NCI-H345 (cell line): ENCODE measurements at regions not wholly inside any gene's neighbourhood (a gene's known extent, or its start where the extent isn't known, plus 50 kb on each side); places are given as distances from the start of the nearest gene placed in this dataset.
"Not testable (repeated sequence)": the region's sequence is repeated elsewhere in the genome, so short reads cannot be mapped to it uniquely, and the experiment has no call there.

Experiments used
- DNase-seq: peaks from one replicate; lab custom pipeline; 2025; lab: John Stamatoyannopoulos, UW

DNA sequence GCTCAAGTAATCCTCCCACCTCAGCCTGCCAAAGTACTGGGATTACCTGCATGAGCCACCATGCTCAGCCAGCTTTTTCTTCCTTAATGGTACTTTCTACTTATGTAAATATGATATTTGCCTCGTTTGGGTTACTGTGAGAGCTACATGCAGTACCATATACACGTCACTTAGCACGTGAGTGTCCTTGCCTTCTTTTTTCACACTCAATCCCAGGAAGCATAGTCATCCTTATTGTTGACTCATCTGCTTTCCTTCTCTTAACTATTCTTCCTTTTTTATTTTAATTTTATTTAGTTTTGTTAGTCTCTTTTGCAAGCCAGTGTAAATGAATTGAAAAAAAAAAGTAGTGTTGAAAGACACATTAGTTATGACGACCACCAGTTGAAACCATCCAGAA is 205.9 kb downstream of the HIPK3 start:
- DNase-seq = no peak

DNA sequence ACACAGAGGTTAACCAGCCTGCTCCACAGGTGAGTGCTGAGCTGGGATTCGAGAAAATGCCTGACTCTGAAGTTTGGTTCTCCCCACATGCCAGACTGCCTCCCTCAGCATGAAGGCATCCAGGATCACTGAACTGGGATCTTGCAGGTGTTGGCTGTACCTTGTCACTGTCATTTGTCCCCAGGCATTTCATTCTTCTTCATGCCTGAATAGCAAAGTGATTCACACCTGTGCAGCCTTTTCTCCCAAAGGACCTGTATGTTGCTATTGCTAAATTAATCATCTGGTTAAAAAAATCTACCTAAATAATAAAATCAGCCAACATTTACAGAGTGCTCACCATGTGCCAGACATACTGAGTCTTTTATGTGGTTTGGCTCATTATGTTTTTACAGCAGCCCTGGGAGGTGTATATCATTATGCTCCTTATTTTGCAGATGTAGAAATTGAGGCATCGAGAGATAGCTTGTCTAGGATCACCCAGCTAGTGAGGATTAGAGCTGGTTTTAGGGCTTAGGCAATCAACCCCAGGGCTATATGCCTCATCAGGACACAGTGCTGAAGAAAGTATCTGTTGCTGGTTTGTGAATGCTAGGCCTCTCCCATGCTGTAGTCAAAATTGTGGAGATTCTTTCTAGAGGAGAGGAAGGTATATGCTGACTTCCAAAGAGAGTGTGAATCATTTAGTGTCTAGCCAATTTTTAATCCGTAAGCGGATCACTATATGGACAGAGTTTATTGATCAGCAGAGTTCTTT is 204.4 kb downstream of the HIPK3 start:
- no peak for DNase-seq

DNA sequence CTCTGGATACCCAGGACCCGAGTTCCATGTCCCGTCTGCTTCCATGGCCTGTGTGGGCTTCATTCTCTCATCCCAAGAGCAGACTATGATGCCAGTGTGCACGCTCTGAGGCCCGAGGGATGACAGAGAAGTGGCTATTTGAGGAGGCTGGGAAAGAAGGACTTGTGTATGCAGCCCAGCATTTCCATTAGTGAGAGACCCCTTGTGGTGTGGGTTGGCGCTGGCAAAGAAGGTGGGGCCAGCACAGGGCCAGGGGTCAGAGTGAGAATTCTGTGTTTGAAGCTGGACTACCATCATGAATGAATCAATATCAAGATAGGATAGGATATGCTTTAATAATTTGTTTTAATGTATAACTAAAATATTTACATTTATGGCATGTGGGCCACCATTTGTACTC is 200.8 kb downstream of the HIPK3 start:
- DNase-seq = no peak

DNA sequence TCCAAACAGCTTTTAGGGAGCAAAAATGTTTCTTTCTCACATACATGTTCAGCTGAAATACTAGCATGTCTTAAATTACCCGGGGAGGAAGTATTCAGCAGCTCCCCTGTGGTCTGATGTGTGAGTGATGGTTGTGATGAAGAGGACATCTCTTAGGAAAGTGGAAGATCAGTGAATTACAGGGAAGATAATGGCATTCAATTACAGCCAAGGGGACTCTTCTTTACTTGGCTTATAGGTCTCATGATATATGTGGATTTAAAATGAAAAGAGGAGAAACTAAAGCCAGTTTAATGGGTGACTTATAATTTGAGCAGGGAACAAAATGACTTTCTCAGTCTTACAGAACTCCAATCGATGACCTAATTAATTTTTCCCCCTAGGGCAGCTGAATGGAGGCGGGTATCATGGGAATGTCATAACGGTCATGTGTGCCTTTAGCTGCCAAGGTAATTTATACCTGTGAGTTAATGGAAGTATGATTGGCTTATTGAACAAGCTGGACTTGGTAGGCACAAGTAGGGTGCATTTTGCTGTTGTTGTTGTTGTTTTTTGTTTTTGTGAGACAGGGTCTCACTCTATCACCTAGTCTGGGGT is 198.8 kb downstream of the HIPK3 start:
- DNase-seq = no peak

DNA sequence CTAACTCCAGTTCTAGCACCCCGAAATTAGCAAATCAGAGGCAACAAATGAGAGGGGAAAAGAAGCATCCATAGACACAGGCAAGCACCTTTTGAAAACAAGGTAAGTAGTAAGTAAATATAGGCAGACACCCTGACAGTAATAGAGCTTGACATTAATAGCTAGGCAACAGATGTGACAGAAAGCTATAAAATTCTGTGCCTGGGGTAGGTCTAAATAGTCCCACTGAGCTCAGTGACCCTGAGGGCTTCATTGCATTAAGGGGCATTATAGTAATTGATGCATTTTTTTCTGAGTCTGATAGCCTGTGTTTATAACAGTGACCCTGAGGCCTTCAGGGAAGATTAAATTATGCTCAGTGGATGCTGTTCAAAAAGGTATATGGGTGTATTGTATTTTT is 197.1 kb downstream of the HIPK3 start:
- peak; percentile 20 for DNase-seq

DNA sequence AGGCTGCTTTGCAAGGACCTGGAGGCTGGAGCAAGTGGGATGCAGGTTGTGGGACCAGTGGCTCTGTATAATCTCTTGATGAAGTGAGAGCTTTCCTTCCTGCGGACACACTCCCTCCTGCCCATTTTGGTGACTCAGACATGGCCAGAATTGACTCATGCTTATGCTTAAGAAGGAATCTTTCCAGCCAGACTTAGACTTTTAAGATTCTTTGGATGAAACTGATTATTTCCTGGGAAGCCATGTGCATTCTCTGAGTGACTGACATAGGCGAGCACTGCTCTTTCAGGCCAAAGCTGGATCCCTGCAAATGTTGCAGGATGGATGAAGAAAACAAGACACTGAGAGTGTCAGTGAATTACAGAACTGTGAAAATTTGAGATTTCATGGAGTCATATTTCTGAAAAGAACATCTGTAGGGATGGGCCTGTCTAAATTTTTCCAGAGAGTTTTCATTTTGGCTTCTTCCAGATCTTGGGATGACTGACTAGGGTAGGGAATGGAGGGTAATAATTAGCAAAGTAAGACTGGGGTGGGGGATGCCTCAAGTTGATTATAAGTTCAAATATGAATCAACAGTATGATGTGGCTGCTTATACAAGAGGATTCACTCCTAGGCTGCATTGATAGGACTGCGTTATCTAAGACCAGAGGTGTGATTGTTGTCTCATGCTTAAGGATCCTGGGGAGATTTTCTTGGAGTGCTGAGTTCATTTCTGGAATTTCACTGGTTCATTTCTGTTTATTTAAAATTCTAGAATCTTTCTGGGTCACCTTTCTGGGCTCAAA is 195.8 kb downstream of the HIPK3 start:
- DNase-seq = no peak

DNA sequence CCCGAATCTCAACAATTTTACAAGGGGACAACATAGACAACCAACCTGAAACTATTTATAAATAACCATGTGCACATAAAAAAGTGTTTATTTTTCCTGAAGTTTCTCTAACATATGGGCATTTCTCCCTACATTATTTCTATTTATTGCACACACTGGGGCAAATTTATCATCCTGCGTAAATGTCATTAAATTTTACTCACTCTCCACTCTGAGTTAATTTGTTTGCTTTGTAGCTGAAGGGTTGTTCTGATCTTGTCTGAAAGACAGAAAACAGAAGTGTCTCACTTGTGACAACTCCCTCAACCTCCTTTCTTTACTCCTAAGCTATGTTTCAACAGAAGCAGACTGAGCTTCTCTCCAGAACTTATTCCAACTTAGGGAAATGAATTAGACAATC is 194.2 kb downstream of the HIPK3 start:
- no peak for DNase-seq

DNA sequence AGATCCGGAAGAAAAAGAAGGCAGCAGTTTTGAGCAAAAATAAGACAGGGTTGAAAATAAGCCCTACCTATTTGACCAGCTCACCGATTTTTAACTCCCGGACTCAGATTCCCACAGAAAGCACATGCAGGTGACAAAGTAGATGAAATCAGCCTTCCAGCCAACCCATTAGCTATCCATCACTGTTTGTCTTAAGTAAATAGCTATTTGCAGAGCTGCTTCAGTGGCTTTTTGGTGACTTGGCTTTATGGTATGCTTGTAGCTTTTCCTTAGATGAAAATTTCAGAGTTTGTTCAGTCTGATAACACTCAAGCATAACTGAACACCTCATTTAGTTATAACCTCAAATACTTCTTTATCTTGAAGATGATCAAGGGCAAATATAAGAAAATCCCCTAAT is 192.6 kb downstream of the HIPK3 start:
- DNase-seq = no peak

DNA sequence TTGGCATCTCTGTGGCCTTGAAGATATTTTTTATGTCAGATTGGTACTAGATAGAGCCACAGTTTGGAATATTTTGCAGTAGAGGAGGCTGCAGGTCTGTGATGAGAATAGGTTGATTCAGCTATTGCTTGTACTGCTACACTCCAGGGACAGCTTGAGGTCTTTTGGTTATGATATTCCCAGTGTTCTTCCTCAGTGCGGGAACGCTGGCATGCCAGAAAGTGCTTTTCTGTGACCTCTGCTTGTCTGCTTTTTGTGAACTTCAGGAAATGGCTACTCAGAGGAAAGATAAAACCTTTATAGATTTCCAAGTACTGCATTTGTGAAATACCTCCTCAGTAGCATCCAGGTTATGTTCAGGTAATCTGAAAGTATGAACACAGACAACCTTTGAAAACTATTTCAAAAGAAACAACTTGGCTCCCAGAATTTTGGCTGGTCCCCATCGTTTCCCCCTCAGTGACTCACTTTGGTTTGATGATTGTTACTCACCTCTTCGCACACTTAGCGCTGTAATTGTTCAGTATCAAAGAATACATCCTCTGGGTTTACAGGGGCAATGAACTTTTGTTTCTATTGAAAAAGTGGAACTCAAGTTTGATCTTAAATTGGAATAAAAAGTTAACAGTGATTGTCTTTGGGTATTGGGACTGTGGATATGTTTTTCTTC is 191.4 kb downstream of the HIPK3 start:
- DNase-seq = no peak

DNA sequence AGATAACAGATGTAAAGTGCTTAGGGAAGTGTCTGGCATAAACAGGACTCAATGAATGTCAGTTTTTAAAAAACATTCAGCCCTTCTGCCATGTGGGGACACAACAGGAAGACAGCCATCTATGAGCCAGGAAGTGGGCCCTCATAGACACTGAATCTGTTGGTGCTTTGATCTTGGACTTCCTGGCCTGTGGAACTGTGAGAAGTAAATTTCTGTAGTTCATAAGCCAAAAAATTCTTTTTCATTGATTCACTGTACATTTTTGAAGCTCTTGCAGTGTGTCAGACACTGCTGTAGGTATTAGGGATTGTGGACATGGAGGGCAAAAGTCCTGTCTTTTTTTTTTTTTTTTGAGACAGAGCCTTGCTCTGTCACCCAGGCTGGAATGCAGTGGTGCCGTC is 188.6 kb downstream of the HIPK3 start:
- DNase-seq = no peak

DNA sequence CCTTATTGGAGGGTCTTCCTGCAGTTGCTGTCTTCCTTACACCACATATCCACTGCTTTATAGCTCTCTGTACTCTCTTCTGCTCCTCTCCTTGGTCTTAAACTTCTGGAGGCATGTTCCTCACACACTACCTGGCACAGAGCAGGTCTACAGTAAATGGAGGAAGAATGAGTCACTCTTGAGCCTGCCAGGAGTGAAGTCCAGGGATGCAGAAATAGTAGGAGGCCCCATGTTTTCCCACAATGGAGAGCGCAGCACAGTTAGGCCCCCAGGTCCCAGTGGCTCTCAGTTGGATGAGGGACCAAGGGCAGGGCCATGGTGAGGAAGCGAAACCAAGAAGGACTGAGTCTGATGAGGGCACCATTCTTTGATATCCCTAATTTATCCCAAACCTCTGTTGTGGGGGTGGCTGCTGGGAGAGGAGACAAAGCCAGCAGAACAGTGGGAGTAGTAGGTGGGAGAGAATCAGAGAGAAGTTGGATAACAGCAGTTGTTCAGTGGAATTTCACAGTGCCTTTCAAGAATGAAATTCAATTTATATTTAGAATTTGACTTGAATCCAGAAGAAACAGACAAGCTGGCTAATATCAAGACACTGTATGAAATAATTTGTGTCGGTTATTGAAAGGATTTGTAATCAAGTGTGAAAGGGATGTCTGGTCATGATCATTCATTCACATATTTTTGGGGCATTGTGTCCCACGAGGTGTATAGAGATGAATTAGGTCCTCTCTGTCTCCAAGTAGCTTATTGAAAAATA is 187.8 kb downstream of the HIPK3 start:
- DNase-seq = no peak

DNA sequence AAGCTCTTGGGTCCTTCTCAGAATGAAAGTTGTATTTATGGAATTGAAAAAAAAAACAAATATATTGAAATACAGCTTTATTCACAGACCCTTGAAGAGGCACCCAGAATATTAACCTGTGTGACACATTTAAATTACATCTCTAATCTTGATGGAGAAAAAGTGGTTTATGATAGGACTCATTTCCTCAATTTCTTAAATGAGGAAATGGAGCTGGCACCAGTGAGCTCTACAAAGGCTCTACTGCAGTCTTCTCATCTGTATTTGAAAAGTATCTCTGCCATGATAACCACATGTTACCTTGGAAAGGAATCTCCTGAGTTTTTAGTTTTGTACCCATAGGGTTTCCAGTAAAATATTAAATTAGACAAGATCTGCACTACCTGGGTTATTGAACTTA is 186.5 kb downstream of the HIPK3 start:
- no peak for DNase-seq

DNA sequence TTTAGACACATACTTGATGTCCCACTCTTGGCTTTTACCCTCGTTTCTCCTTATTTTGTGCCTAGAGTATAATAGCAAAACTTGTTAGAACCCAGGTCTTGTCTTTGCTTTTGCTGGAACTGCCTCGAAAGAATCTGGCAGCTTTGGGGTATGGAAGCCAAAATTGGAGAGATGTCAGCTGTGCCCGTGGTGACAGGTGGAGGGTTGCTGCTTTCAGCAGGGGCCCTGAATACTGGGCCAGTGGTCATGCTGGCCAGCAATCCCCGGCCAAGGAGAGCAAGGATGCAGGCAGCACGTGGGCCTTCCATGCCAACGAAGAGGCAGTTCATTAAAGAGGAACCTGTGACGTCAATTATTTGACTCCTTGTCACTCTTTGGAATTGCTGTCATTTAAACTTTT is 181.1 kb downstream of the HIPK3 start:
- DNase-seq = no peak

DNA sequence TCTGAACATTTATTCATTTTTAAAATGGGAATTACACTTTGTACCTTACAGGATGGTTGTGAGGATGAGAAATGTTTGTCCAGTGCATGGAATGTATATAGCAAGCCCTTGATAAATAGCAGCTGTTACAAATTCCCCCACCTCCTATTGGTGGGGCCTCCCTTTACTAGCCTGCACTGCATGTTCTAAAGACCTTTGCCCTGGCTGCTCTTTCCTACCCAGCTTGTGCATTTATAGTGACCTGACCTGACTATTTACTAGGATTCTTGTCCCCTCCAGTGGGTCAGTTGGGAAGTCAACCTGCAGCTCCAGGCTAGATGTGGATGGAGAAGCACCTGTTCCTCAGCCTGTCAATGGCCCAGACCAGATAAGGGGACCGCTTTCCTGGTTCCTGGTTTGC is 180.3 kb downstream of the HIPK3 start:
- DNase-seq = no peak

DNA sequence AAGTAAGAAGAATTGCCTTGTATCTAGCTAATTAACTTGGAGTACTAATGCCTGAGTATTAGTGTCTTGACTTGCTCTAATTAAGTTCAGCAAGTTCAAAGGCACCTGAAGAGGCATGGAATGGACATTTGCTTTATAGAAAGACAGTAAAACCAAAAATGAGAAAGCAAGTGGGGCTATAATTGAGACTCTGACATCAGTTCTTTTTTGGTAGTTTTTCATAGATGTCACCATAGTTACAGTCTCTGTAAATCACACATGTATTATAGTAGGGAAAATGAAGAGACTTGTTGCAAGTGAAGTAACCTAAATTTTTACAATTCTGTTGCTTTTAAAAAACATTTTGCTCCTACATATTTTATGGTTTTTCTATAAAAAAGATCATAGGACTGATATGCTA is 178.0 kb downstream of the HIPK3 start:
- no peak for DNase-seq

DNA sequence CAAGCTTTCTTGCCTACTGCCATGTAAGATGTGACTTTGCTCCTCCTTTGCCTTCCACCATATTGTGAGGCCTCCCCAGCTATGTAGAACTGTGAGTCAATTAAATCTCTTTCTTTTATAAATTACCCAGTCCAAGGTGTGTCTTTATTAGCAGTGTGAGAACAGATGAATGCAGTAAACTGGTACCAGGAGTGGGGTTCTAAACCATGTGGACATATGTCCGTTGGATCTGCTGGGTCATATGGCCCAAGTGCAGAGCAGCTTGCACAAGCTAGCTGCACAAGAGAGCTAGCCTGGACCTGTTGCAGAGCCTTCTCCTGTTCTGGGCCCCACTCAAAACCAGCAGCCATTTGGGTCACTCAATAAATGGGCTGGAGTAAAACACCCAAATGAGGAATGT is 177.1 kb downstream of the HIPK3 start:
- no peak for DNase-seq

DNA sequence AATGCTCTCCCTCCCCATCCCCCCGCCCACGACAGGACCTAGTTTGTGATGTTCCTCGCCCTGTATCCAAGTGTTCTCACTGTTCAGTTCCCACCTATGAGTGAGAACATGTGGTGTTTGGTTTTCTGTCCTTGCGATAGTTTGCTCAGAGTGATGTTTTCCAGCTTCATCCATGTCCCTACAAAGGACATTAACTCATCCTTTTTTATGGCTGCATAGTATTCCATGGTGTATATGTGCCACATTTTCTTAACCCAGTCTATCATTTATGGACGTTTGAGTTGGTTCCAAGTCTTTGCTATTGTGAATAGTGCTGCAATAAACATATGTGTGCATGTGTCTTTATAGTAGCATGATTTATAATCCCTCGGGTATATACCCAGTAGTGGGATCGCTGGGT is 171.3 kb downstream of the HIPK3 start:
- not testable (repeated sequence) for DNase-seq

DNA sequence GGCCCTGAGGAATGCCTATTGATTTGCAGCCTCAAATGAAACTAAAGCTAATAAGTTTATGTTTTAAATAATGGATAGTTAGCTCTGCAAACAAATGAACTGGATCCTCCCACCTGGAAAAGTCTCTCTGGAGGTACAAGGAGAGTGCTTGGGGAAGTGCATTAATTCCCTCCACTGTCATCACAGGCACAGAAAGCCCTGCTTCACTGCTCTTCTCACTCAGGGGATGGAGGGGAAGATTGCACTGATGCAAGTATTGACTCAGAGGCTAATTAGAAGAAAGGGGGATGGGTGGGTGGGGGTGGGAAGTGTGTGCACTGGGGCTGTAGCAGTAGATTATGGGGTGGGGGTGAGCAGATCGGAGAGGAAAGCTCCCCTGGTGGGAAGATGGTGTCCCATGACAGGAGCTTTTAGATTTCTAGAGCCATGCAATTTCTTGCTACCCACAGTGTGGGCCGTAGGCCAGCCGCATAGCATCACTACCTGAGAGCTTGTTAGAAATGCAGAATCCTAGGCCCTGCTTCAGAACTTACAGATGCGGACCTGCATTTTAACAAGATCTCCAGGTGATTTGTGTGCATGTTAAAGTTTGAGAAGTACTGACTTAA is 163.9 kb downstream of the HIPK3 start:
- no peak for DNase-seq

DNA sequence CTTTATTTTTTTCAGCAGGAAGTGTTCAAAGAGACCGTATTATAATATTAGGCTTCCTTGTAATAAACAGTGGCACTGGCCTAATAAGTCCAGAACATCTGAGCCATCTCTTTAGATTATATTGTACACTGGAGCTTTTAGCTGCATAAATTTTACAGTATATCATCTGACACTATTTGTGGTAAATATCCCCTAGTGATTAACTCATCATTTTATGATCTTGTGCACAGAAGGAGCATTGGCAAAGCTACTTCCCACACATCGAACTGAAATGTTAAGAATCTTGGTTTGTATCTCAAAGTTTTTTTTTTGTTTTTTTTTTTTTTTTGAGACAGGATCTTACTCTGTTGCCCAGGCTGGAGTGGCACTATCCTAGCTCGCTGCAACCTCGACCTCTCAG is 162.7 kb downstream of the HIPK3 start:
- no peak for DNase-seq

DNA sequence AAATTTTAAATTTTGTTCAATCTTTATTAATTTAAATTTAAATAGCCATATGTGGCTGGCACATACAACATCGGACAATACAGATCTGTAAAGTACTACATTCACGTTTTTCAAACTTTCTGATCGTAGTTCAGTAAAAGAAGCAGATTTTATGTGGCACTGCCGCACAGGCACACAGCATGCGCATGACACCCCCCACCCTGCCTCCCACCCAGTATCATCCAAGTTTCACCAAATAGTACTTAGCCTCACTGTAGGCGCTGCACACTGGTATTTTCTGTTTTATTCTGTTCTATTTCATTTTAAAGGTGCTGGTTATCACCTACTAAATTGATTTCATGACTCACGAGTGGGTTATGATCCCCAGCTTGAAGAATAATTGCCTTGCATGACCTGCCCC is 159.9 kb downstream of the HIPK3 start:
- no peak for DNase-seq

DNA sequence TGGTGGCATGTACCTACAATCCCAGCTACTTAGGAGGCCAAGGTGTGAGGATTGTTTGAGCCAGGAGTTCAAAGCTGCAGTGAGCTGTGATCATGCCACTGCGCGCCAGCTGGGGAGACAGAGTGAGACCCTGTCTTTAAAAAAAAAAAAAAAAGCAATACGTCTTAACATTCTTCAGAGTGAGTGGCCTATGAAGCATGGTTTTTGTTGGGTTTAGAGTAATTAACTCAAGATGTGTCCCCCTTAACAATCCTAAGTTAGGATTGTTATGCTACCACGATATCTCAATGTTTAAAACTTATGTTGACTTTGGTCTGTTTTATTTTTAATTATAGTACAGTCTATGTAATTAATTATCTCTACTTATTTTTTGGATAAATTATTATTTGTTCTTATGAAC is 156.1 kb downstream of the HIPK3 start:
- DNase-seq = no peak

DNA sequence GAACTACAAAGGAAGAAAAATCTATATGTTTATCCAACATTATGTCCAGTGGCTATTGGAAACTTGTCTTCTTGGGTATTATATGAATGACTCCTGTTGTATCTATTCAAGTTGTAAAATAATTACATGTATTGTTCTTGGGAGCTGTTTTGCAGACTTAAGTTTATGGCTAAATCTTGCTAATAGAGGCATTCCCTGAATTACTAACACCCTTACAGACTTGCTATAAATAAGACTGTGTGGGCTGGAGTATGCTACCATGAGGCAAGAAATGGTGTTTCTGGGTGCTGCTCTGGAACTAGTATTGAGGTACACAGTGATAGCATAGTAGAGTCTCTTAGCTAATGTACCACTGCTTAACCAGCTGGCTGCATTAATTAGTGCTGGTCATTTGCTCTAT is 155.1 kb downstream of the HIPK3 start:
- no peak for DNase-seq
